Endothelial cell (in vitro differentiated cells): ENCODE measurements at regions not wholly inside any gene's neighbourhood (a gene's known extent, or its start where the extent isn't known, plus 50 kb on each side); places are given as distances from the start of the nearest gene placed in this dataset.
"Not testable (repeated sequence)": the region's sequence is repeated elsewhere in the genome, so short reads cannot be mapped to it uniquely, and the experiment has no call there.

Experiments
- DNase-seq: peaks from one replicate; pipeline ENCODE4 v3.0.0; 2021; ENCODE audit warnings: low spot score
- H3K27ac Mint-ChIP-seq: one replicate; pipeline ENCODE4 v1.8.0; 2021; ENCODE audit warnings: mixed read lengths, inconsistent platforms; ENCODE audit not compliant: unreplicated experiment
- H3K27me3 Mint-ChIP-seq: one replicate; pipeline ENCODE4 v1.8.0; 2021; ENCODE audit warnings: mild to moderate bottlenecking, moderate library complexity, mixed read lengths, inconsistent platforms; ENCODE audit not compliant: unreplicated experiment
- H3K36me3 Mint-ChIP-seq: one replicate; pipeline ENCODE4 v1.8.0; 2021; ENCODE audit warnings: mild to moderate bottlenecking, low read depth, mixed read lengths, inconsistent platforms; ENCODE audit not compliant: unreplicated experiment
- H3K4me1 Mint-ChIP-seq: one replicate; pipeline ENCODE4 v1.8.0; 2021; ENCODE audit warnings: mild to moderate bottlenecking, mixed read lengths, inconsistent platforms; ENCODE audit not compliant: unreplicated experiment
- H3K4me3 Mint-ChIP-seq: one replicate; pipeline ENCODE4 v1.8.0; 2021; ENCODE audit warnings: mild to moderate bottlenecking, mixed read lengths, inconsistent platforms; ENCODE audit not compliant: unreplicated experiment
- H3K9me3 Mint-ChIP-seq: one replicate; pipeline ENCODE4 v1.8.0; 2021; ENCODE audit warnings: mixed read lengths, inconsistent platforms; ENCODE audit not compliant: unreplicated experiment
- TF ChIP-seq, protein P1 (sequence below): fragments of 200-600 bp; sonication (generic); IDR thresholded peaks from one replicate; pipeline ENCODE4 v1.5.0; 2021; ENCODE audit warnings: antibody characterized with exemption; ENCODE audit not compliant: unreplicated experiment

DNA sequence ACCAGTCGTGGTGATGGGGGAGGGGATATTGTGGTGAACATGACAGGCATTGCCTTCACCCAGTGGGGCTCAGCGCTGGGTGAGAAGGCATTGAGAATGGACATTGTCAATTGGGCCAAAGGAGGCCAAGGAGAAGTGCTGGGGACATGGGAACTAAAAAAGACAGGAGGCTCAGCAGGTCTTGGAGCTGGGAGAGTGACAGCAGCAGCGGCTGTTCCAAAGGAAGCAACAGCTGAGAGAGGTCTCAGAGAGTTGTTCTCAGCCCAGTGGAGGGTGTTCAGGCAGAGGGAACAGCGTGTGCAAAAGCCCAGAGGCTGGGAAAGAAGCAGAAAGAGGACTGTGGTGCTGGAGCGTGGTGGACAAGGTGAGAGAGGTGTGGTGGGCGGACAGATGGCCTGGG, 56.6 kb upstream of the ASNS start:
- H3K9me3 Mint-ChIP-seq, H3K27me3 Mint-ChIP-seq, DNase-seq, H3K27ac Mint-ChIP-seq, H3K4me1 Mint-ChIP-seq, H3K36me3 Mint-ChIP-seq: not testable (repeated sequence)
- peak overlapping the region; percentile 45 for H3K4me3 Mint-ChIP-seq

DNA sequence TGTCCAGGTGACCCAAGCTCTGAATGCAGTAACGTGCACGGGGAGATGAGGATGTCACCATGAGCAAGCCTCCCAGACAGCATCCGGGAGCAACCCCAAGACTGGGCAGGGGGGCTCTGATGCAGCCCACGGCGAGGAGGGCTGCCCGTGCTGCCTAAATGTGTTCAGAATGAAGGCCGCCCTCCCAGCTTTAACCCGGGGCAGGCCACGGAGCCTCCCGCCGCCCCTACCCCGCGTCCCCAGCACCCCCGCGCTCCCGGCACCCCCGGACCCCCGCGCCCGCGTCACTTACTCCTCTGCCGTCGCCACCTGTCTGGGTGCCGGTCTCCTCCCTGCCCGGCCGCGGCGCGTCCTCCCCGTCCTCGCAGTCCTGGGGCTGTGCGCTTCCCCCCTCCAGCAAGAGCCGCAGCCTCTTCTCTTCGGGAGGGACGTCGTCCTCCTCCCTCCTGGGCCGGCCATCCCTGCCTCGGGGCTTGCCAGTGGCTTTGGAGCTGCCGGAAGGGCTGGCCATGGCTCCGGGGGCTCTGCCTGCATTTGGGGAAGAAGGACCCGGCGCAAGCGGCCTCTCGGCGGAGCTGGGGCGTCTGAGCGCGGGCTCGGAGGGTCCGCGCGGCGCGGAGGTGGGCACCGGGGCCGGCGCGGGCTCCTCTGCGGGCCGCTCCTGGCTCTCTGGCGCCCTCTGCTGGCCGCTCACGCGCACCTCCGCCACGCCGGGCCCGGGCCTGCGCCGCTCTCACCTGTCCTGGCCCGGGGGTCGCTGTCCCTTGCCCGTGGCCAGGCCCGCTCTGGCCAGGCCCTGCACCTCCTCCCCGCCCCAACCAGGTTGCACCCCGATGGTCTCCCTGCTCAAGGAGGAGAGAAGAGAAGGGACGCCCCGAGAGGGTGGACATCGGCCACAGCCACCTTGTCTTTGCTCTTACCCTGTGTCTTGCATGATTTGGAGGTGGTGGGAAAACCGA, 55.9 kb upstream of the ASNS start:
- H3K27ac Mint-ChIP-seq, H3K4me1 Mint-ChIP-seq, H3K36me3 Mint-ChIP-seq, H3K9me3 Mint-ChIP-seq, H3K27me3 Mint-ChIP-seq: not testable (repeated sequence)
- peak; percentile 81 for DNase-seq
- TF ChIP-seq, protein P1, sequence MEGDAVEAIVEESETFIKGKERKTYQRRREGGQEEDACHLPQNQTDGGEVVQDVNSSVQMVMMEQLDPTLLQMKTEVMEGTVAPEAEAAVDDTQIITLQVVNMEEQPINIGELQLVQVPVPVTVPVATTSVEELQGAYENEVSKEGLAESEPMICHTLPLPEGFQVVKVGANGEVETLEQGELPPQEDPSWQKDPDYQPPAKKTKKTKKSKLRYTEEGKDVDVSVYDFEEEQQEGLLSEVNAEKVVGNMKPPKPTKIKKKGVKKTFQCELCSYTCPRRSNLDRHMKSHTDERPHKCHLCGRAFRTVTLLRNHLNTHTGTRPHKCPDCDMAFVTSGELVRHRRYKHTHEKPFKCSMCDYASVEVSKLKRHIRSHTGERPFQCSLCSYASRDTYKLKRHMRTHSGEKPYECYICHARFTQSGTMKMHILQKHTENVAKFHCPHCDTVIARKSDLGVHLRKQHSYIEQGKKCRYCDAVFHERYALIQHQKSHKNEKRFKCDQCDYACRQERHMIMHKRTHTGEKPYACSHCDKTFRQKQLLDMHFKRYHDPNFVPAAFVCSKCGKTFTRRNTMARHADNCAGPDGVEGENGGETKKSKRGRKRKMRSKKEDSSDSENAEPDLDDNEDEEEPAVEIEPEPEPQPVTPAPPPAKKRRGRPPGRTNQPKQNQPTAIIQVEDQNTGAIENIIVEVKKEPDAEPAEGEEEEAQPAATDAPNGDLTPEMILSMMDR = peak; percentile 84
- peak overlapping the region; percentile 45 for H3K4me3 Mint-ChIP-seq
